ENCODE measurements at regions not wholly inside any gene's neighbourhood (a gene's known extent, or its start where the extent isn't known, plus 50 kb on each side); places are given as distances from the start of the nearest gene placed in this dataset.
A peak's percentile ranks its signal among the peaks of the same experiment; 100 is the strongest.

- Mint-ChIP-seq H3K27me3 (ENCODE audit: low read depth, poor library complexity) (peaks cover 6% of the 10 kb centered on the region), H3K27ac (no peak overlapping the region), H3K4me1 (peaks cover 20% of the 10 kb centered on the region), H3K9me3 (no peaks in the 10 kb centered on the region), H3K36me3 (ENCODE audit: low read depth) (no peaks in the 10 kb centered on the region), H3K4me3 (no peak overlapping the region)
- DNase-seq: no peak
- TF ChIP-seq CTCF (IDR thresholded peaks at IDR 0.05): no peak
These were observed 112.3 kb upstream of the RAD23B start for GRCh38 chr9:107170801-107171200.

GRCh38 chr9:107172160-107172978 is 110.7 kb upstream of the RAD23B start:
- H3K9me3 Mint-ChIP-seq: no peaks in the 10 kb centered on the region
- TF ChIP-seq CTCF (IDR thresholded peaks at IDR 0.05): peak; percentile 88
- peak; percentile 79 for DNase-seq
- H3K27me3 Mint-ChIP-seq (ENCODE audit: low read depth, poor library complexity): peaks cover 3% of the 10 kb centered on the region
- no peak overlapping the region for H3K27ac Mint-ChIP-seq
- peaks cover 35% of the 10 kb centered on the region for H3K4me1 Mint-ChIP-seq
- H3K36me3 Mint-ChIP-seq (ENCODE audit: low read depth): no peaks in the 10 kb centered on the region
- H3K4me3 Mint-ChIP-seq: no peak overlapping the region

DNA sequence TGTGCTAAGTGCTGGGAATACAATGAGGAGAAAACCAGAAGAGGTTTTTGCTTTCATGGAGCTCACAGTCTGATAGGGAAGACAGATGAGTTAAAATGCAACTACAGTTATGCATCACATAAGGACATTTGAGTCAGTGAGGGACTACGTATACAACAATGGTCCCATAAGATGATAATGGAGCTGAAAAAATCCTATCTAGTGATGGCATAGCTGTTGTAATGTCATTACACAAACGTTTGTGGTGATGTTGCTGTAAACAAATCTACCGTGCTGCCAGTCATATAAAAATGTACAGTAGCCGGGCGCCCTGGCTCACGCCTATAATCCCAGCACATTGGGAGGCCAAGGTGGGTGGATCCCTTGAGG is 110.1 kb upstream of the RAD23B start:
- TF ChIP-seq CTCF (IDR thresholded peaks at IDR 0.05): no peak
- no peaks in the 10 kb centered on the region for H3K36me3 Mint-ChIP-seq (ENCODE audit: low read depth)
- H3K27ac Mint-ChIP-seq: no peak overlapping the region
- no peaks in the 10 kb centered on the region for H3K9me3 Mint-ChIP-seq
- H3K4me1 Mint-ChIP-seq: peaks cover 41% of the 10 kb centered on the region
- H3K27me3 Mint-ChIP-seq (ENCODE audit: low read depth, poor library complexity): peaks cover 3% of the 10 kb centered on the region
- no peak for DNase-seq
- H3K4me3 Mint-ChIP-seq: no peak overlapping the region

- Mint-ChIP-seq H3K9me3 (no peaks in the 10 kb centered on the region), H3K4me1 (peaks cover 46% of the 10 kb centered on the region), H3K36me3 (ENCODE audit: low read depth) (no peaks in the 10 kb centered on the region), H3K4me3 (no peak overlapping the region), H3K27ac (no peak overlapping the region), H3K27me3 (ENCODE audit: low read depth, poor library complexity) (peaks cover 3% of the 10 kb centered on the region)
- no peak for DNase-seq
- no peak for TF ChIP-seq CTCF (IDR thresholded peaks at IDR 0.05)
These were observed 109.5 kb upstream of the RAD23B start for GRCh38 chr9:107173422-107174180.

DNA sequence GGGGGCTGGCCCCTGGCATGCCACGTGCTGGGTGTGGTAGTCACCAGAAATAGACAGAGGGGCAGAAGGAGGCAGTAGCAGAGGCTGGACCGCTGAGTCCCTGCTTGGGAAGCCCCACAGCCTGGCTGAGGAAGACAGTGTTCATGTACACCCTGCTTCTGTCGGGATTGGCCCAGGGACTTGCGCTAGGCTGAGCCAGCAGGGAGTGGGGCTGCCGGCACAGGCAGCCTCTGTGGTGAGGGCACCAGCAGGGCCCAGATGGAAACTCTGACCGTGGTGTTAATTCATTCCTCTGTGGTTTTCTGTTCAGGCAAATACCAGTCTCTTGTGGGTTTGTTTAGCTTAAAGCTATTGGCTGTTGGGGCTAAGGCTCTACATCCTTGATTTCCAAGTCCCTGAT is 108.6 kb upstream of the RAD23B start:
- no peak for TF ChIP-seq CTCF (IDR thresholded peaks at IDR 0.05)
- peaks cover 46% of the 10 kb centered on the region for H3K4me1 Mint-ChIP-seq
- no peaks in the 10 kb centered on the region for H3K36me3 Mint-ChIP-seq (ENCODE audit: low read depth)
- peaks cover 3% of the 10 kb centered on the region for H3K27me3 Mint-ChIP-seq (ENCODE audit: low read depth, poor library complexity)
- no peak for DNase-seq
- no peak overlapping the region for H3K4me3 Mint-ChIP-seq
- no peak overlapping the region for H3K27ac Mint-ChIP-seq
- no peaks in the 10 kb centered on the region for H3K9me3 Mint-ChIP-seq

Data from nephron progenitor cell (in vitro differentiated cells).